Choroid plexus epithelial cell (primary cell): ENCODE measurements at regions not wholly inside any gene's neighbourhood (a gene's known extent, or its start where the extent isn't known, plus 50 kb on each side); places are given as distances from the start of the nearest gene placed in this dataset.

ENCODE experiments used
- DNase-seq: peaks from one replicate; pipeline ENCODE4 v3.0.0-alpha.2; 2010; ENCODE audit warnings: low read depth
- H3K4me3 ChIP-seq: 2 replicates; pipeline ENCODE4 v1.5.1; 2011; ENCODE audit warnings: low read depth, mild to moderate bottlenecking, control low read depth, low read length, moderate library complexity
- CTCF ChIP-seq: conservative IDR thresholded peaks from 2 replicates; pipeline ENCODE4 v1.5.1; 2011; ENCODE audit warnings: low read depth, mild to moderate bottlenecking, control low read depth, inconsistent platforms, low read length, moderate library complexity

- no peak for TF ChIP-seq CTCF
- DNase-seq: no peak
- no peak overlapping the region for H3K4me3 ChIP-seq
Measured at GRCh38 chr9:21638104-21638503, 156.0 kb upstream of the IFNE start.

GRCh38 chr9:21653091-21653490 is 149.3 kb upstream of the MTAP start:
- peak; percentile 32 for DNase-seq
- H3K4me3 ChIP-seq: no peak overlapping the region
- no peak for TF ChIP-seq CTCF

DNA sequence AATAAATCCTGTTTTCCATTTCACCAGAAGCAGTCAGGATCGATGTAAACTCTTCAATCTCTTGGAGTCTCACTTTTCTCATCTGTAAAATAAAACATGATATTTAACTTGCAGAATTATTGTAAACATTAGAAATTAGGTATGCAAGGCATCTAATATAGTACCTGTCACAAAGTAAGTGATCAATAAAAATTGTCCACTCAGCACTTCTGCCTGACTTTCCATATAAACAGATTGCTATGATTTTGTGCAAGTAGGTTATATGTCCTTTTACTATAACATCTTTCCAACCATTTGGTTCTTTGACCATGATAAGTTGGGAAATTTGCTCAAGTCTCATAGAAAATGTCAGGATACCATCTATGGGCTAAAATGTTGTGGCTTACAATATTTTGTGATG is 148.8 kb upstream of the MTAP start:
- TF ChIP-seq CTCF: no peak
- DNase-seq: no peak
- H3K4me3 ChIP-seq: no peak overlapping the region

DNA sequence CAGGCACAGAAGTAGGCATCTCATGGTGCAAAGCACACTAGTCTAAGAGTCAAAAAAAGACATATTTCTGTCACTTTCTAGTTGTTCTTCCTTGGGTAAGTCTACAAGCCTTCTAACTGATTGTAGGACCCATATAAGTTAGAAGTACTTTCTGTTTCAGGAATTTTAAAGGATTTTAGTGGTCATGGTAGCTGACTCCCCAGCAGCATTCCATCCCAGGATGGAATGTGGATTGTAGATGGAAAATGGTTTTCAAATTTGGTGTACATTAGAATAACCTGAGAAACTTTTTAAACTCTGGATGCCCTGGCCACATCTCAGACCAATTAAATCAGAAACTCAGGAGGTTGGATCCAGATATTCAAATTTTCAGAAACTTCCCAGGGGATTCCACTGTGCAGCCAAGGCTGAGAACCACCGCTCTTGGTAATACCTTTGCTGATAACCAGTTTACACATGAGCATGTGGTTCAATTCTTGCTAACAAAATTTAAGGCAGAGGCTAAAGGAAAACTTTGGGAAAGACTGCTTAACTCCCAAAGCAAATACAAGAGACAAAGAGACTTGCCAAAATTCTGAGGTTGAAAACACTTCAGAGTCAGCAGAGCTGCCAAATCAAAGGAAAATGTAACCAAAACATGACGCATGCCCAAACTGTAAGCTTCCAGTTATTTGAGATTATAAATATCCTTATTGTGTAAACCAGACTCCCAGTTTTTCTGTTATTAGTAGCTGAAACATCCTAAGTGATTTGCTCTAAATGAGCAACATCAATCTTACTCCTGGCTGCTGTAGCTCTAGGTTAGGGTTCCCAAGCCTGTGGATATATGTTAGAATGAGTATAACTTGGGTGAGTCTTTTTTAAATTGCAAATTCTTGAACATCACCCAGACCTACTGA is 145.4 kb upstream of the MTAP start:
- no peak for TF ChIP-seq CTCF
- H3K4me3 ChIP-seq: no peak overlapping the region
- peak; percentile 33 for DNase-seq

- no peak for TF ChIP-seq CTCF
- DNase-seq: no peak
- no peak overlapping the region for H3K4me3 ChIP-seq
Measured at GRCh38 chr9:21657966-21658667, 144.3 kb upstream of the MTAP start.

GRCh38 chr9:21660976-21661375 is 141.5 kb upstream of the MTAP start:
- no peak for DNase-seq
- no peak for TF ChIP-seq CTCF

More at GRCh38 chr9:21660976-21661375, 141.5 kb upstream of the MTAP start:
- H3K4me3 ChIP-seq: no peak overlapping the region
